ENCODE measurements at regions not wholly inside any gene's neighbourhood (a gene's known extent, or its start where the extent isn't known, plus 50 kb on each side); places are given as distances from the start of the nearest gene placed in this dataset.

GRCh38 chr11:35874751-35875450 lies 69.0 kb upstream of the LDLRAD3 start:
- ChIA-PET POLR2A (no interaction called here), CTCF (no interaction called here)
- 76% methylated on average over 7 of the region's 7 CpGs for WGBS (ENCODE audit: low lambda C conversion rate)
- Histone ChIP-seq H3K27me3 (ENCODE audit: insufficient read depth) (peaks cover 6% of the 10 kb centered on the region; the same call in 1 of the 2 replicates), H3K9ac (no peak overlapping the region), H3K9me3 (no peaks in the 10 kb centered on the region), H3F3A (replicated peaks; ENCODE audit: insufficient read depth) (no peaks in the 10 kb centered on the region), H3K4me1 (ENCODE audit: control insufficient read depth in 1 of 2, insufficient read depth in 2 of 2, low read depth in 1 of 2, low read length in 1 of 2) (no peaks in the 10 kb centered on the region; a peak in 1 of 4 replicates), H3K4me2 (no peak overlapping the region), H3K36me3 (replicated peaks in 1 of 2; ENCODE audit: control insufficient read depth in 1 of 2, insufficient read depth in 2 of 2, low read length in 1 of 2) (no peaks in the 10 kb centered on the region), H3K79me2 (ENCODE audit: insufficient read depth) (no peaks in the 10 kb centered on the region), H3K4me3 (ENCODE audit: low read depth in 2 of 2, low read length in 1 of 2) (no peak overlapping the region), H3K27ac (ENCODE audit: low read depth in 2 of 2, low read length in 1 of 2) (no peak overlapping the region), H4K20me1 (ENCODE audit: insufficient read depth) (no peaks in the 10 kb centered on the region), H3K9me2 (no peaks in the 10 kb centered on the region), H2AFZ (ENCODE audit: low read depth) (no peak overlapping the region)
- TF ChIP-seq POLR2AphosphoS5 (IDR thresholded peaks at IDR 0.05; ENCODE audit: low read depth, low read length) = no peak
- no peak for TF ChIP-seq MXI1 (IDR thresholded peaks at IDR 0.05; ENCODE audit: low read depth, low read length)
- DNase-seq = no peak

GRCh38 chr11:35875466-35875865 lies 68.4 kb upstream of the LDLRAD3 start:
- ChIA-PET POLR2A (no interaction called here), CTCF (interaction anchor here (0.8 to 1.7 kb wide), 2 partner anchors 10 to 256 kb away, joined by 3 to 4 read pairs; no protein-coding TSS in a partner anchor)
- H3K4me3 ChIP-seq (ENCODE audit: low read depth in 2 of 2, low read length in 1 of 2) = no peak overlapping the region
- H4K20me1 ChIP-seq (ENCODE audit: insufficient read depth) = no peaks in the 10 kb centered on the region
- 74% methylated on average over 3 of the region's 3 CpGs for WGBS (ENCODE audit: low lambda C conversion rate)
- H3K36me3 ChIP-seq (replicated peaks in 1 of 2; ENCODE audit: control insufficient read depth in 1 of 2, insufficient read depth in 2 of 2, low read length in 1 of 2) = no peaks in the 10 kb centered on the region
- no peak overlapping the region for H3K9ac ChIP-seq
- DNase-seq = no peak
- H3K27me3 ChIP-seq (ENCODE audit: insufficient read depth) = peaks cover 6% of the 10 kb centered on the region; the same call in 1 of the 2 replicates
- H3K9me2 ChIP-seq = no peaks in the 10 kb centered on the region
- H3F3A ChIP-seq (replicated peaks; ENCODE audit: insufficient read depth) = no peaks in the 10 kb centered on the region
- H3K4me2 ChIP-seq = no peak overlapping the region
- H3K79me2 ChIP-seq (ENCODE audit: insufficient read depth) = no peaks in the 10 kb centered on the region
- TF ChIP-seq EP300 (IDR thresholded peaks at IDR 0.05; ENCODE audit: borderline replicate concordance in 1 of 2, low read depth in 1 of 2, low read length in 1 of 2) (no peak), YY1 (IDR thresholded peaks at IDR 0.05; ENCODE audit: low read depth) (no peak), RAD21 (IDR thresholded peaks at IDR 0.05; ENCODE audit: low read length) (no peak), NFIC (IDR thresholded peaks at IDR 0.05; ENCODE audit: borderline replicate concordance) (no peak), TEAD4 (IDR thresholded peaks at IDR 0.05; ENCODE audit: borderline replicate concordance, insufficient read depth) (no peak), GATA2 (CRISPR knock-in tag; IDR thresholded peaks at IDR 0.05) (no peak), MXI1 (IDR thresholded peaks at IDR 0.05; ENCODE audit: low read depth, low read length) (no peak), IRF3 (IDR thresholded peaks at IDR 0.05; ENCODE audit: low read depth, low read length) (no peak), RCOR1 (IDR thresholded peaks at IDR 0.05; ENCODE audit: low read length) (no peak), CTCF (IDR thresholded peaks at IDR 0.05) (no peak), ELF1 (IDR thresholded peaks at IDR 0.05) (no peak), USF2 (IDR thresholded peaks at IDR 0.05; ENCODE audit: borderline replicate concordance, low read depth, low read length) (no peak), ZBTB33 (IDR thresholded peaks at IDR 0.05; ENCODE audit: borderline replicate concordance, low read depth) (no peak), REST (IDR thresholded peaks at IDR 0.05; ENCODE audit: low read depth, low read length) (no peak)
- H3K27ac ChIP-seq (ENCODE audit: low read depth in 2 of 2, low read length in 1 of 2) = no peak overlapping the region
- H2AFZ ChIP-seq (ENCODE audit: low read depth) = no peak overlapping the region
- H3K9me3 ChIP-seq = no peaks in the 10 kb centered on the region
- no peaks in the 10 kb centered on the region; a peak in 1 of 4 replicates for H3K4me1 ChIP-seq (ENCODE audit: control insufficient read depth in 1 of 2, insufficient read depth in 2 of 2, low read depth in 1 of 2, low read length in 1 of 2)
